NCI-H82 treated with DMSO at 0.1 percent for 48 hours (cell line): ENCODE measurements at regions not wholly inside any gene's neighbourhood (a gene's known extent, or its start where the extent isn't known, plus 50 kb on each side); places are given as distances from the start of the nearest gene placed in this dataset.

Source experiments
- DNase-seq: peaks from one replicate; lab custom pipeline; 2025; ENCODE audit not compliant: unreplicated experiment; lab: John Stamatoyannopoulos, UW

GRCh38 chr9:110048976-110049698, 158.8 kb downstream of the C9orf152 start:
- no peak for DNase-seq

DNA sequence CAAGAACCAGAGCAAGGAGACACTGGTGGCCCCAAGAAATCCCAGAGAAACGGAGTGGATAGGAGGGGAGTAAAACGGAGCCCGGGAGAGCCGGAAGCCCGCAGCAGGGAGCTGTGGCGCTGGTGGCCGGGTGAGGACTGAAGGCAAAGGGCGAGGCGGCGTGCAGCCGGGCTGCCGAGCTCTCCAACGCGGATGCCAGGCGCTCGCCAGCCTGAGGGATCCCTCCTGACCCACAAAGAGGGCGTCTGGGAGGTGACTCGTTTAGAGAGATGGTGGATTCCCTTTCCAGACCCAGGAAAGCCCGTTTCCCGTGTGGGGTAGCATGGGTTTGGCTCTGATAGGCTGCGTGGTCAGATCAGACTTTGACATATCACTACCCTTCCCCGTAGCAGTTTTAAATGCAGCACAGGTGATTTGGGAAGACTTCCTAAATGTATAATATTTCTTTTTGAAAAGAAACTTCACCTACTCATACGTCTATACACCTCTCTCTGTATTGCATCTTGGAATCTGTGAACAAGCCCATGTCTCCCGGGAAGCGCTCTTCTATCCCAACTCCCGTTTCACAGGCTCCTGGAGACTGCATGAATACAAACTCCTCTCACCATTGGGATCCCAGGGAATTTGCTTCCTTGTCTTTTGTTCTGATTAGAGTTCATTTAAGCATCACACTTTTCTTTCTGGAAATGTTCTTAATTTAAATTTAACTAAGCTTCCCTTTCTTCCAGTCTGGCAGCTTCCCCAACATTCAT, 158.1 kb downstream of the C9orf152 start:
- no peak for DNase-seq

DNA sequence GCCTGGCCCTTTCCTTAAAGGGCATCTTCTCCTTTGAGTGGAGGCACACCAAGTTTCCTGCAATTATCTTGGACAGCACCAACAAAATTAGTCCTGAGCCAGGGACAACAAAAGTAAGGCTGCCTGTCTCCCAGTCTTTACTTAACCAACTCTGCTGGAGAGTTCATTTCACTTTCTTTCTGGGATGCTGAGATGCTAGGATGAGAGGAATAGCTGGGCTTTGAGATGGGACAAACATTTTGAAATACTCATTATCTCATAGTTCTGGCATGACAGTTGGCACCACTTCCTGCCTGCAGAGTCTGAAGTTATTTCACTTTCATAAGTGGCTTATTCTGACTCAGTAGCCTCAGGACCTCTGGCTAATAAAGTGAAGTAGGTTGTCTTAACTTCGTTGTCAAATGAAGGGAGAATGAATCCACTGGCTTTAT, 157.0 kb downstream of the C9orf152 start:
- DNase-seq, result no peak

GRCh38 chr9:110056062-110056461, 151.9 kb downstream of the C9orf152 start:
- DNase-seq, result no peak

DNA sequence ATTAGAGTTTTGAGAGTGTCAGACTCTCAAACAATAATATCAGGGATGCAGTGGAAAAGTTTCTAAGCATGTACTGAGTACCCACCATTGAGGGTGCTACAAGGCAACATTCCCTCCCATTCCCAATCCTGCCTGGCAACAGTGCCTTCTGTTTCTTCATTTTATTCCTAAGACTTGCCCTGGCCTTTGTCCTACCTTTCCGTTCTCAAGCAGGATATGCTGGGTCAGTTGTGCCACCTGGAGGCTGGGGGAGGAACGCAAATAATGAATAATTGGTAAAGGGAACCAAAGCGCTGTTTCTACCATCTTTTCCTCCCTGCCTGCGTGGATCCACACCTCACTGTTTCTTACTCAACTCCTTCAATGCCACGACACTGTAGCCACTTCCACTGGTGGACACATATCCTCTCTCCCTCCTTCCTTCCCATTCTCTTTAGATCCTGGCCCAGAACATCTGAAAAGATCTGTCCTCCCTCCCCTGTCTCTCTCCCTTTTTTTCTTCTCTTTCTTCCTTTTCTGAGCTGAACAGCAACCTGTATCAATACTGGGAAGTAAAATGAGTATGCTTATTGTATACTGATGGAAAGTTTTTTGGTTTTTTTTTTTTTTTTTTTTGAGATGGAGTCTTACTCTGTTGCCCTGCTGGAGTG, 149.5 kb downstream of the C9orf152 start:
- no peak for DNase-seq

GRCh38 chr9:110059461-110059860, 148.5 kb downstream of the C9orf152 start:
- no peak for DNase-seq

DNA sequence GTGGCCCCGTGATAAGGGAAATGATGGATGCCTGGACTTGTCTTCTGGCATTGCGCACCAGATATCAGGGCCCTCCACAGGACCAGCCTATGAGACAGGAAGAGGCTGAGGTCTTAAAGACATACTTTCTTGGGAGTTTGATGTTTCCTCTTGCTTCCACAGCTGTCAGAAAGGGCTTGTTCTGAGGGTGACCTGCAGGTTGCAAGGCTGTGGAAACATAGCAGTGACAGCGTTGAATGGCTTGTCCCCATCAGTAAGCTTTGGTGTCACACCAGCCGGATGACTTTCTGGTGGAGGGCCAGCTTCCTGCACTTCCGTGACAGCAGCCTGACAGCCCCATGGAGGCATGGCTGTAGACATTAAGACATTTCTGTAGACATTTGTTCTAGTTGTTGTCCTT, 143.2 kb downstream of the C9orf152 start:
- DNase-seq, result no peak

DNA sequence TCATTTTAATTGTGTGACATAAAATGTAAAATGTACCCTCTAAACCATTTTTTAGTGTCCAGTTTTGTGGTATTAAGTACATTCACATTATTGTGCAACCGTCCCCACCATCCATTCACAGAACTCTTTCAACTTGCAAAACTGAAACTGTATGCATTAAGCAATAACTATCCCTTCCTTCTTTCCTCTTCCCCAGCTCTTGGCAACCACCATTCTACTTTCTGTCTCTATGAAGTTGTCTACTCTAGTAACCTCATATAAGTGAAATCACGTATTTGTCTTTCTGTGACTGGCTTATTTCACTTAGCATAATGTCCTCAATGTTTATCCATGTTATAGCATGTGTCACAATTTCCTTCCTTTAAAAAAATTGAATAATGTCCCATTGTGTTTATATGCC, 142.4 kb downstream of the C9orf152 start:
- DNase-seq, result no peak

DNA sequence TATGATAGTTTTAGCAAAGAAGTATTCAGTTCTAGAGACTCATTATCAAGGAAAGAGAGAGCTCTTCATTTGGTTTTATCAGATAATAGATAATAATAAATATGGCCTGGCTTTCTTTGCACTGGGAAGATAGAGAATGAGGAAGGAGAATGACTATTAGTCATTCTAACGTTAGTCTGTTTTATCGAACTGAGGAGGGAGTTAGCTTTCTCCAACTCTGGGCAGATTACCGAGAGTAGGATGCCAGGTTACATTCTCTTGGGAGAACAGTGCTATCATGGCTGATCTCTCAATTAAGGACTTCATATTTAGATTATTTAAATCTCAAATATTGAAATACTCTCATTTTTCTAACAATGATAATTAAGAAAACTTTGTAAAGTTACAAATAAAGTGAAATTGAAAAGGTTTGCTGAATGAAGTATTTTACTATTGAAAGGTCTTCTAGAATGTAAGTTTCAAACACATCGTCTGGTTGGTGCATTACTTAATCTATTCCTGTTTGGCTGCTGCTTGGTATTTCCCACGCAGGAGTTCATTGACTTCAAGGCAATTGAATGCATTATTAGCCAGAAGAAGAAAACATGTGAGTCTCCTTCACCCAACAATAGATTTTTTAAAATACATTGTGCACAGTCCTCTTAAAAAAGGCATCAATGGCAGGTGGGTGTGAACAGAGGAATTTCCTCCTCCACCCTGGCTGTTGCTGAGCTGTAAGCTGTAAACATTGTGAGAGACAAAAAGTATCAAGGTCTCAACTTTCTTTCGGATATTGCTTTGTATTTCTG, 140.8 kb downstream of the C9orf152 start:
- no peak for DNase-seq

DNA sequence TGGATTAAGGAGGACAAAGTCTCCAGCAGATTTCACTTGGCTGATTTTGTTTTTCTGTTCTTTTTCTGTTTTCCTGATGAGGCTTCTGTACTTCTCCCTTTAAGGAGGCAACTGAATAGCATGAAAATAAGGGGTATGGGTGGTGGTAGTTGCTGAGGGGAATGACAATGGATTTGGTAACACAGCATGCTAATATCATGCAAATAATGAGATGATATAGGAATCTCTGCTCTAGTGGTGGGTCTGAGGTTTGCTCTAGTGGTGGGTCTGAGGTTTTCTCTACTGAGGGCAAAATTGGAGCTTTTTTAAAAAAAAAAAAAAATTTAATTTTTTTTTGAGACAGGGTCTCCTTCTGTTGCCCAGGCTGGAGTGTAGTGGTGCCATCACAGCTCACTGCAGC, 139.7 kb downstream of the C9orf152 start:
- no peak for DNase-seq

- DNase-seq, result no peak
Measured at GRCh38 chr9:110069326-110070248, 138.4 kb downstream of the C9orf152 start.

GRCh38 chr9:110072597-110073355, 135.2 kb downstream of the C9orf152 start:
- no peak for DNase-seq

DNA sequence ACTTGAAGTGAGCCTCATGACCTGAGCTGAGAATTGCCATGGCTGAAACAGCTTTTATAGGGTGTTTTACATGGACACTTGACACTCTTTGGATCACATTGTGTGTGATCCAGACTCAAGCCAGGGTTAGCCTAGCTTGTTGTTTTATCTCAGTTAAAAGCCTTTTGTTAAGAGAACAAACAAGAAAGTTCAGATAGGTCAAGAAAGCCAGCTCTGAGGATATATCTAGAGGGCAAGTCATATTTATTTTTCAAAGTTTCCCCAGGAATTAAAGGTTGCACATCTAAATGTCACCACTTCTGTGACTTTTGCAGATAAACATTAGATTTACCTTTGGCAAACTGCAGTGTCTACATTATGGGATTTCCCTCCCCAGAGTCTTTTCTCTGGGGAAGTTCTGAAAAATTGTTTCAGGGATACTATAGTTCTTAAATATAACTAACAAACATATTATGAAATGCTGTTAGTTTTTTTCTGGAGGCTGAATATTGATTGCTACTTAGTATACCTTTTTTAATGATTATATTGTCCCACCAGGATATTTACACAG, 134.5 kb downstream of the C9orf152 start:
- DNase-seq, result no peak

DNA sequence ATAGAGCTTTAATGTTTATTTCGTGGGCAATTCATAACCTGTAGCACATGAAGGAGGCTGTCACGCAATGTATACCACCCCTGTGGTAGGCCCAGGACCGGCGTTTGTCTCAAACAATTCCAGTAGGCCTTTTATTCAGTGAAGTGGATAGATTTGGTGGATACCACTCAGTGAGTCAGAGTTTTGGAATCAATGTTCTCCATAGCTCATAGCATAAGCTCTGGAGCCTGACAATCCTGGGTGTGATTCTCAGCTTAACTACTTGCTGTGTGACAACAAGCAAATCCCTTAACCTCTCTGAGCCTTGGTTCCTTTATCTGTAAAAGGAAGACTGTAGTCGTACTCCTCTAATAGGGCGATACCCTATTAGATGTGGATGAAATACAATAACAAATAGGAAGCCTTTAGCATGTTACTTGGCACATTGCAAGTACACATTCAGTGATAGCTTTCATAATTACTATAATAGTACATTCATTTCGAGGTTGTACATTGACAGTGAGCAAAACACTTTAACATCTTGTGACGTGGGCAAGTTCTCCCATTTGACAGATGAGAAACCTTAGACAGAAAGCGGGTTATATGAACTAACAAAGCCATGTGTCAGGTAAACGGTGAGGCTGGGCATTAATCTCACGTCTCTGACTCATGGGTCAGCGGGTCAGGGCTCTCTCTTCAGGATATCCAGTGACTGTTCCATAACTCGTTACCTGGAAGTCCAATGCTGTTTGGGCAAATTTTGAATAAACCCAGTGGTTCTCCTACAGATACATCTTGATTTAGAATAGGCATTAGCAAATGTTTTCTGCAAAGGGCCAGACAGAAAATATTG, 130.8 kb downstream of the C9orf152 start:
- no peak for DNase-seq

- DNase-seq, result no peak
Measured at GRCh38 chr9:110077925-110078324, 130.0 kb downstream of the C9orf152 start.

- DNase-seq, result no peak
Measured at GRCh38 chr9:110078604-110079003, 129.4 kb downstream of the C9orf152 start.

- DNase-seq, result no peak
Measured at GRCh38 chr9:110081395-110081794, 126.6 kb downstream of the C9orf152 start.

DNA sequence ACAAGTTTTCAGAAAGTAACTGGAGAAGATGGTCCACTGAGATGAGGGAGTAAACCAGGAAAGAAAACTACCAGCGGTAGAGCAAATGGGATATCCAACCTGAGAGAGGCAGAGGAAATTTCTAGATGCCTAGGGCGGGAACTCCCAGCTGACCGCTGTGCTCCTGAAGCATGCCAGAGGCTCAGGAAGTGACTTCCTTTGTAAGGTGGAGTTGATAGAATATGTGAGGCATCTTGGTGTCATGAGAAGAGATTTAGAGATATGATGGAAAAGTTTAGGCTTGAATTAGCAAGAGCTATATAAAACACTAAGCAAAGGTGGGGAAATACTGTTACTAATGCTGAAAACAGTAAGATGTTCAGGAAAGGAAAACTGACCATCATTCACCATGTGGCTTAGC, 124.1 kb downstream of the C9orf152 start:
- DNase-seq, result no peak
